WTC11 (cell line): ENCODE measurements at regions not wholly inside any gene's neighbourhood (a gene's known extent, or its start where the extent isn't known, plus 50 kb on each side); places are given as distances from the start of the nearest gene placed in this dataset.

Experiments used
- ATAC-seq: fragments of 200-7000 bp; cut with Tn5 transposase; 2 replicates; pipeline ENCODE4 v1.10.0; 2021; ENCODE audit warnings: mild to moderate bottlenecking, moderate library complexity
- CTCF ChIA-PET: fragments of 300-600 bp; sonication (Branson Sonifier 250); formaldehyde crosslinking; loops from one replicate; lab custom pipeline; 2021; ENCODE audit warnings: antibody characterized with exemption; lab: Charles Lee
- POLR2A ChIA-PET: fragments of 350-600 bp; sonication (Branson Sonifier 250); formaldehyde crosslinking; loops from one replicate; lab custom pipeline; 2021; ENCODE audit warnings: antibody characterized with exemption; lab: Charles Lee
- DNase-seq: peaks from one replicate; pipeline ENCODE4 v3.0.0; 2021; ENCODE audit warnings: low spot score
- H3K27ac Mint-ChIP-seq: 2 replicates; pipeline ENCODE4 v1.8.0; 2021; ENCODE audit warnings: mixed read lengths
- H3K27me3 Mint-ChIP-seq: 2 replicates; pipeline ENCODE4 v1.8.0; 2021; ENCODE audit warnings: low read depth, mild to moderate bottlenecking, moderate library complexity, mixed read lengths
- H3K36me3 Mint-ChIP-seq: 2 replicates; pipeline ENCODE4 v1.8.0; 2021; ENCODE audit warnings: mixed read lengths
- H3K4me1 Mint-ChIP-seq: 2 replicates; pipeline ENCODE4 v1.8.0; 2022; ENCODE audit warnings: mixed read lengths
- H3K4me3 Mint-ChIP-seq: 2 replicates; pipeline ENCODE4 v1.8.0; 2021; ENCODE audit warnings: mild to moderate bottlenecking, moderate library complexity, mixed read lengths
- H3K9me3 Mint-ChIP-seq: 2 replicates; pipeline ENCODE4 v1.8.0; 2021; ENCODE audit warnings: mixed read lengths
- CREB1 ChIP-seq: sonication (generic); formaldehyde crosslinking; IDR thresholded peaks from 2 replicates; pipeline ENCODE4 v1.8.0; 2023; ENCODE audit warnings: mild to moderate bottlenecking, missing genetic modification reagents
- ERG ChIP-seq: fragments of 250-450 bp; sonication (Bioruptor Pico); IDR thresholded peaks from 2 replicates; pipeline ENCODE4 v1.8.0; 2021; ENCODE audit warnings: mild to moderate bottlenecking
- FOXP1 ChIP-seq: sonication (generic); formaldehyde crosslinking; IDR thresholded peaks from 2 replicates; pipeline ENCODE4 v1.8.0; 2022; ENCODE audit warnings: missing genetic modification reagents, mild to moderate bottlenecking, moderate library complexity, borderline replicate concordance
- GABPB1 ChIP-seq: sonication (generic); formaldehyde crosslinking; IDR thresholded peaks from 2 replicates; pipeline ENCODE4 v1.8.1; 2023; ENCODE audit warnings: mild to moderate bottlenecking, missing genetic modification reagents
- GRHL2 ChIP-seq: fragments of 250-450 bp; sonication (Bioruptor Pico); IDR thresholded peaks from 2 replicates; pipeline ENCODE4 v1.8.0; 2022; ENCODE audit warnings: mild to moderate bottlenecking, moderate library complexity; ENCODE audit not compliant: insufficient replicate concordance, severe bottlenecking
- IRF1 ChIP-seq: sonication (generic); formaldehyde crosslinking; IDR thresholded peaks from 2 replicates; pipeline ENCODE4 v1.8.0; 2023; ENCODE audit warnings: missing genetic modification reagents
- JUN ChIP-seq: sonication (generic); formaldehyde crosslinking; IDR thresholded peaks from 2 replicates; pipeline ENCODE4 v1.8.0; 2023; ENCODE audit warnings: mild to moderate bottlenecking, missing genetic modification reagents
- OVOL2 ChIP-seq: fragments of 250-450 bp; sonication (Bioruptor Pico); IDR thresholded peaks from 2 replicates; pipeline ENCODE4 v1.9.0; 2021; ENCODE audit warnings: mild to moderate bottlenecking, borderline replicate concordance
- SMAD3 ChIP-seq: sonication (generic); formaldehyde crosslinking; IDR thresholded peaks from 2 replicates; pipeline ENCODE4 v1.8.0; 2022; ENCODE audit warnings: missing genetic modification reagents, mild to moderate bottlenecking, borderline replicate concordance
- SOX15 ChIP-seq: fragments of 250-450 bp; sonication (Bioruptor Pico); IDR thresholded peaks from 2 replicates; pipeline ENCODE4 v1.9.0; 2021; ENCODE audit warnings: mild to moderate bottlenecking
- TP53 ChIP-seq: sonication (generic); formaldehyde crosslinking; IDR thresholded peaks from 2 replicates; pipeline ENCODE4 v1.8.1; 2023; ENCODE audit warnings: mild to moderate bottlenecking, missing genetic modification reagents
- ZNF219 ChIP-seq: sonication (generic); formaldehyde crosslinking; IDR thresholded peaks from 2 replicates; pipeline ENCODE4 v1.8.0; 2023; ENCODE audit warnings: missing genetic modification reagents, mild to moderate bottlenecking, borderline replicate concordance
- ZNF263 ChIP-seq: sonication (generic); formaldehyde crosslinking; IDR thresholded peaks from 2 replicates; pipeline ENCODE4 v1.8.1; 2022; ENCODE audit warnings: low read depth, mild to moderate bottlenecking, moderate library complexity, missing genetic modification reagents
- ZNF425 ChIP-seq: fragments of 250-450 bp; sonication (Bioruptor Pico); conservative IDR thresholded peaks from 2 replicates; pipeline ENCODE4 v1.9.0; 2021; ENCODE audit warnings: mild to moderate bottlenecking
- TF ChIP-seq, protein P1 (sequence below): sonication (generic); formaldehyde crosslinking; IDR thresholded peaks from 2 replicates; pipeline ENCODE4 v1.8.1; 2022; ENCODE audit warnings: low read depth, mild to moderate bottlenecking, moderate library complexity, missing genetic modification reagents, borderline replicate concordance
- TF ChIP-seq, protein P2 (sequence below): sonication (generic); formaldehyde crosslinking; IDR thresholded peaks from 2 replicates; pipeline ENCODE4 v1.8.1; 2022; ENCODE audit warnings: mild to moderate bottlenecking, missing genetic modification reagents, moderate library complexity, borderline replicate concordance

- TF ChIP-seq ZNF425 (CRISPR knock-in tag): no peak
- no peak for TF ChIP-seq TP53
- TF ChIP-seq, protein P1, sequence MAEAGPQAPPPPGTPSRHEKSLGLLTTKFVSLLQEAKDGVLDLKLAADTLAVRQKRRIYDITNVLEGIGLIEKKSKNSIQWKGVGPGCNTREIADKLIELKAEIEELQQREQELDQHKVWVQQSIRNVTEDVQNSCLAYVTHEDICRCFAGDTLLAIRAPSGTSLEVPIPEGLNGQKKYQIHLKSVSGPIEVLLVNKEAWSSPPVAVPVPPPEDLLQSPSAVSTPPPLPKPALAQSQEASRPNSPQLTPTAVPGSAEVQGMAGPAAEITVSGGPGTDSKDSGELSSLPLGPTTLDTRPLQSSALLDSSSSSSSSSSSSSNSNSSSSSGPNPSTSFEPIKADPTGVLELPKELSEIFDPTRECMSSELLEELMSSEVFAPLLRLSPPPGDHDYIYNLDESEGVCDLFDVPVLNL (CRISPR knock-in tag): no peak
- TF ChIP-seq SMAD3 (CRISPR knock-in tag): no peak
- TF ChIP-seq, all 79 proteins: peak for 0
Observed at GRCh38 chr10:58456179-58456578, 56.5 kb upstream of the BICC1 start (continued).

DNA sequence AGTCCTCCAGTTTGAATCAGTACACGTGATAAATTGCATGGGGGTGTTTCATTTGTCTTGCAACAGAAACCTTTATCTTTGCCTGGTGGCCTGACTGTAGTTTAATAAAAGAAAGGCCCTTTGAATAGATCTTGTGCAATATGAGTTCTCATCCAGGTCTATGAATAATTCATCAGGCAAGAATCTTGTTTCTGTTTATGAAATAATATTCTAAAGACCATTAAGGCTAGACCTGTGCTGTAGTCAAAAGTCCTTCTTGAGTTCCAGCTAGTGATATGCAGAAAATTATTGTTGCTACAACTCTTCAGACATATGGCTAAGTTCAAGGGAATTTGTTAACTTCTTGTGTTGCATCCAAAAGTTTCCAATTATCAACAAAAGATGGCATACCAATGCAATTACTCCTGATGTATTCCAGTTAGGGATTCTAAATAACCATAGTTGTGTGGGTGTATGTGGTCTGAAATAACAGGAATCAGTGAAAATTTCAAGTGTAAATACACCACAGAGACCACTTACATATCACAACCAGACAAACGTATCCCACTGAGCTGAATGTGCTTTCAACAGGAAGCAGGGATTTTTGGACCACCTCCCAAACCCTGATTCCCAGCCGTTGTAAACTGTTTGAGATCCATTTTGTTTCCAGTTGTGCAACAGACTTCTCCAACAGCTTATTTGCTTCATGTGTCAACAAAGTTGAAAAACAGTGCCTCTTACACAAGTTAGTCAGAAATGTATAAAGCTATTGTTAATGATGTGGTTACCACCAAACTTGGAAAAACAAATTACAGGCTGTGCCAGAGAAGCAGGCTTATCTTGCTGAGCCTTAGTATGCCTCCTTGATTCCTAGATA, 54.7 kb upstream of the BICC1 start:
- Mint-ChIP-seq H3K4me3 (no peak overlapping the region), H3K36me3 (peaks cover 6% of the 10 kb centered on the region), H3K27me3 (no peaks in the 10 kb centered on the region; the same call in 1 of the 2 replicates), H3K27ac (no peak overlapping the region), H3K9me3 (peaks cover 19% of the 10 kb centered on the region), H3K4me1 (peaks cover 7% of the 10 kb centered on the region)
- POLR2A ChIA-PET: no interaction called here
- DNase-seq: no peak
- no peak for TF ChIP-seq SOX15 (CRISPR knock-in tag)
- peak; percentile 33; the same call in 1 of the 2 replicates for TF ChIP-seq GABPB1
- no peak for ATAC-seq
- CTCF ChIA-PET: interaction anchor here (0.7 kb wide), 1 partner anchor 73 kb away, joined by 3 read pairs; no protein-coding TSS in a partner anchor

- TF ChIP-seq CREB1 (CRISPR knock-in tag): no peak
- no peak for TF ChIP-seq GRHL2 (CRISPR knock-in tag)
- TF ChIP-seq FOXP1 (CRISPR knock-in tag): no peak
- no peak for TF ChIP-seq ZNF219 (CRISPR knock-in tag)
- TF ChIP-seq ZNF263 (CRISPR knock-in tag): no peak
- no peak for TF ChIP-seq IRF1 (CRISPR knock-in tag)
- TF ChIP-seq SOX15 (CRISPR knock-in tag): no peak
- TF ChIP-seq JUN: no peak
- TF ChIP-seq ERG (CRISPR knock-in tag): no peak
- TF ChIP-seq, protein P2, sequence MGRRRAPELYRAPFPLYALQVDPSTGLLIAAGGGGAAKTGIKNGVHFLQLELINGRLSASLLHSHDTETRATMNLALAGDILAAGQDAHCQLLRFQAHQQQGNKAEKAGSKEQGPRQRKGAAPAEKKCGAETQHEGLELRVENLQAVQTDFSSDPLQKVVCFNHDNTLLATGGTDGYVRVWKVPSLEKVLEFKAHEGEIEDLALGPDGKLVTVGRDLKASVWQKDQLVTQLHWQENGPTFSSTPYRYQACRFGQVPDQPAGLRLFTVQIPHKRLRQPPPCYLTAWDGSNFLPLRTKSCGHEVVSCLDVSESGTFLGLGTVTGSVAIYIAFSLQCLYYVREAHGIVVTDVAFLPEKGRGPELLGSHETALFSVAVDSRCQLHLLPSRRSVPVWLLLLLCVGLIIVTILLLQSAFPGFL: no peak
- TF ChIP-seq OVOL2 (CRISPR knock-in tag): no peak
- TF ChIP-seq, all 79 proteins: peak for 0
Observed at GRCh38 chr10:58459069-58459468, 53.6 kb upstream of the BICC1 start.

More at GRCh38 chr10:58459069-58459468, 53.6 kb upstream of the BICC1 start:
- Mint-ChIP-seq H3K27me3 (no peaks in the 10 kb centered on the region; the same call in 1 of the 2 replicates), H3K36me3 (peaks cover 11% of the 10 kb centered on the region), H3K4me3 (no peak overlapping the region), H3K9me3 (peaks cover 25% of the 10 kb centered on the region), H3K4me1 (peaks cover 7% of the 10 kb centered on the region), H3K27ac (no peak overlapping the region)
- CTCF ChIA-PET: interaction anchor here (0.7 kb wide), 1 partner anchor 72 kb away, joined by 3 read pairs; no protein-coding TSS in a partner anchor
- POLR2A ChIA-PET: no interaction called here
- DNase-seq: no peak
- ATAC-seq: no peak
